ENCODE measurements at regions not wholly inside any gene's neighbourhood (a gene's known extent, or its start where the extent isn't known, plus 50 kb on each side); places are given as distances from the start of the nearest gene placed in this dataset.

DNA sequence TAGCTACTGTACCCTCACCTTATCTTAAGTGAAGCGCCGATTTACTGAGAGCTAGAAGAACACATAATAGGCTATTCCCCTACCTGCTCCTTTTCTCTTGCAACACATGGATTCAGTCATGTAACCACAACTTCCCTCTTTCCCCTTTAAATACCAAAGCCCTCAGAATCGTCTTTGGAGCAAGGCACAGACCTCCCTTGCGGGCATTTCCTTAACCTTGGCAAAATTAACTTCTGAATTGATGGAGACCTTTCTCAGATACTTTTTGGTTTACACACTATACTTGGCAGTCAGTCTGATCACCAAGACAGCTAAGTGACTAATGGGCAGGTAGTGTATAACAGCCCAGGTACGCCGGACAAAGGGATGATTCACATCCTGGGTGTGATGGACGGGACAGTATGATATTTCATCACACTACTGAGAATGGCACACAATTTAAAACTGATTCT lies 72.7 kb upstream of the SEC61G start (continued):
- no peak for TF ChIP-seq ZBTB33 (IDR thresholded peaks at IDR 0.05; ENCODE audit: extremely low read depth, insufficient replicate concordance, low read length)
- peak; percentile 41 for TF ChIP-seq RAD21 (IDR thresholded peaks at IDR 0.05; ENCODE audit: low read depth)
- TF ChIP-seq YY1 (IDR thresholded peaks at IDR 0.05; ENCODE audit: extremely low read depth, insufficient replicate concordance, low read depth, low read length): peak; percentile 67
- TF ChIP-seq POLR2AphosphoS5 (IDR thresholded peaks at IDR 0.05; ENCODE audit: low read depth, low read length): peak; percentile 65; the same call in 1 of the 2 replicates

GRCh38 chr7:54833001-54833467 lies 74.0 kb upstream of the SEC61G start:
- no TSS peak for BruUV-seq (replicated peaks)
- H3K36me3 ChIP-seq (ENCODE audit: control insufficient read depth in 1 of 2, insufficient read depth in 2 of 2, low read length in 2 of 2): peaks cover 0 to 14% of the 10 kb centered on the region in 2 experiments; a peak in 1 of 4 replicates
- H4K20me1 ChIP-seq (ENCODE audit: insufficient read depth): no peaks in the 10 kb centered on the region
- no peaks in the 10 kb centered on the region for H3K9me2 ChIP-seq (ENCODE audit: insufficient read depth)
- no peaks in the 10 kb centered on the region for H3K79me2 ChIP-seq (ENCODE audit: insufficient read depth, low read length)
- no peaks in the 10 kb centered on the region for H3K27me3 ChIP-seq (ENCODE audit: insufficient read depth, low read length)
- intact Hi-C loops (cut with micrococcal nuclease): no loop called here
- no peak for TF ChIP-seq POLR2A (IDR thresholded peaks at IDR 0.05; ENCODE audit: borderline replicate concordance, extremely low read depth, insufficient read depth, insufficient read length)
- peaks cover 13 to 38% of the 10 kb centered on the region in 2 experiments for H3K4me1 ChIP-seq (ENCODE audit: control insufficient read depth in 1 of 2, insufficient read depth in 2 of 2, low read length in 2 of 2)
- peak overlapping the region; percentile 29 for H2AFZ ChIP-seq (ENCODE audit: low read depth, low read length, poor library complexity, severe bottlenecking)
- CTCF ChIA-PET: no interaction called here
- RAD21 ChIA-PET (ENCODE audit: low non-redundant PET in 1 of 2, low total read pairs in 2 of 2, uncharacterized antibody in 2 of 2, unreplicated experiment in 2 of 2): no interaction called here
- ATAC-seq (no peak), DNase-seq (ENCODE audit: low read depth, low spot score) (no peak)
- POLR2A ChIA-PET: no interaction called here
- H3K27ac ChIP-seq (ENCODE audit: low read depth, low read length): peak overlapping the region; percentile 77; the same call in 1 of the 2 replicates
- H3K9me3 ChIP-seq (ENCODE audit: control insufficient read depth in 1 of 2, insufficient read depth in 1 of 2, low read depth in 1 of 2, low read length in 2 of 2): peaks cover 0 to 16% of the 10 kb centered on the region in 2 experiments; a peak in 2 of 4 replicates
- no peak overlapping the region for H3K9ac ChIP-seq (ENCODE audit: low read length)
- H3K4me3 ChIP-seq (replicated peaks in 1 of 2; ENCODE audit: low read depth in 1 of 2, low read length in 2 of 2): no peak overlapping the region
- no peak overlapping the region for H3K4me2 ChIP-seq (ENCODE audit: low read length)
